K562 (cell line): ENCODE measurements at regions not wholly inside any gene's neighbourhood (a gene's known extent, or its start where the extent isn't known, plus 50 kb on each side); places are given as distances from the start of the nearest gene placed in this dataset.

ENCODE experiments used
- ATAC-seq: fragments of 200-7000 bp; cut with Tn5 transposase; 3 replicates; pipeline ENCODE4 v1.9.1; 2020; ENCODE audit warnings: moderate library complexity
- BruUV-seq: library from RNA; stranded (reverse); fragments of 400-500 nt; replicated peaks from 2 replicates; lab custom pipeline; 2021; lab: Mats Ljungman, UMichigan
- CTCF ChIA-PET: fragments of 300-600 bp; formaldehyde crosslinking; extraction: SDS; loops from one replicate; lab custom pipeline; 2021; ENCODE audit warnings: low intra/inter-chr PET ratio; lab: Yijun Ruan, JAX
- POLR2A ChIA-PET: fragments of 300-600, 350-650 bp; sonication (Branson Sonifier 250); formaldehyde crosslinking; extraction: SDS; loops from one replicate; lab custom pipeline; 2021; ENCODE audit warnings: antibody characterized with exemption, inconsistent platforms; lab: Yijun Ruan, JAX
- DNase-seq, 4 experiments: peaks; one replicate each; pipeline versions ENCODE4 v3.0.0 to v3.0.0-alpha.2; 2011 to 2018; ENCODE audit warnings: low spot score in 3 of 4, mixed read lengths in 3 of 4; ENCODE audit errors: extremely low read depth in 1 of 4
- FAIRE-seq: peaks from 2 replicates; lab custom pipeline; 2011; peaks lifted over from hg19 to GRCh38; lab: Jason Lieb, UNC
- H2AFZ ChIP-seq: 2 replicates; pipeline ENCODE4 v1.6.0; 2011; ENCODE audit warnings: low read depth, low read length, control low read depth, inconsistent platforms
- H3K27ac ChIP-seq: fragments of 200-600 bp; 3 replicates; pipeline ENCODE4 v1.8.0; 2011; ENCODE audit warnings: low read depth, mild to moderate bottlenecking, control low read depth, inconsistent platforms, low read length, moderate library complexity, mixed read lengths; ENCODE audit errors: extremely low read depth
- H3K27me3 ChIP-seq, 2 experiments: fragments of 300-600 bp in 1 of 2; 2 replicates in 1 of 2; 3 replicates in 1 of 2; pipeline versions ENCODE4 v1.6.0 to v1.8.0; 2011; ENCODE audit warnings: inconsistent platforms in 2 of 2, low read length in 2 of 2, mild to moderate bottlenecking in 1 of 2, mixed read lengths in 1 of 2, moderate library complexity in 1 of 2; ENCODE audit not compliant: control insufficient read depth in 2 of 2, insufficient read depth in 2 of 2
- H3K36me3 ChIP-seq: fragments of 300-600 bp; 3 replicates; pipeline ENCODE4 v1.8.0; 2011; ENCODE audit warnings: mild to moderate bottlenecking, low read length, inconsistent platforms; ENCODE audit not compliant: control insufficient read depth, insufficient read depth
- H3K4me1 ChIP-seq, 2 experiments: fragments of 200-600 bp in 1 of 2; replicated peaks in 1 of 2; 2 replicates in 1 of 2; 3 replicates in 1 of 2; pipeline versions ENCODE4 v1.5.1 to v1.8.0; 2011; ENCODE audit warnings: inconsistent platforms in 2 of 2, low read length in 2 of 2, mild to moderate bottlenecking in 1 of 2, mixed read lengths in 1 of 2, moderate library complexity in 1 of 2; ENCODE audit not compliant: control insufficient read depth in 2 of 2, insufficient read depth in 2 of 2
- H3K4me2 ChIP-seq: 2 replicates; pipeline ENCODE4 v1.6.1; 2011; ENCODE audit warnings: low read length, control low read depth, inconsistent platforms, mixed read lengths; ENCODE audit not compliant: insufficient read depth
- H3K4me3 ChIP-seq: fragments of 200-600 bp; sonication (generic), shearing (Covaris generic); 2 replicates; pipeline ENCODE4 v1.5.1; 2016; ENCODE audit warnings: control low read depth, inconsistent platforms
- H3K79me2 ChIP-seq: fragments of 200-600 bp; 3 replicates; pipeline ENCODE4 v1.8.0; 2011; ENCODE audit warnings: low read length, inconsistent platforms; ENCODE audit not compliant: control insufficient read depth, insufficient read depth
- H3K9ac ChIP-seq, 2 experiments: 2 replicates each; pipeline versions ENCODE4 v1.6.0 to v1.6.1; 2011; ENCODE audit warnings: low read depth in 2 of 2, low read length in 2 of 2, control low read depth in 1 of 2, inconsistent platforms in 1 of 2, mild to moderate bottlenecking in 1 of 2, mixed read lengths in 1 of 2; ENCODE audit not compliant: insufficient read depth in 1 of 2
- H3K9me1 ChIP-seq: one replicate; pipeline ENCODE4 v1.6.0; 2011; ENCODE audit warnings: inconsistent platforms, mild to moderate bottlenecking, low read length, moderate library complexity; ENCODE audit not compliant: control insufficient read depth, insufficient read depth
- H3K9me3 ChIP-seq: replicated peaks from 2 replicates; pipeline ENCODE4 v1.5.1; 2011; ENCODE audit warnings: low read depth, low read length, inconsistent platforms; ENCODE audit not compliant: control insufficient read depth, insufficient read depth
- H4K20me1 ChIP-seq: replicated peaks from 2 replicates; pipeline ENCODE4 v1.6.1; 2011; ENCODE audit warnings: low read length, inconsistent platforms, mixed read lengths; ENCODE audit not compliant: control insufficient read depth, insufficient read depth
- DDX20 ChIP-seq: fragments of 450-650 bp; IDR thresholded peaks from 2 replicates; pipeline ENCODE4 v1.6.1; 2016; ENCODE audit warnings: missing genetic modification characterization, low read depth, mild to moderate bottlenecking, missing compliant biosample characterization, moderate library complexity
- MTA3 ChIP-seq: fragments of 450-650 bp; formaldehyde crosslinking; IDR thresholded peaks from 2 replicates; pipeline ENCODE4 v1.6.1; 2017; ENCODE audit warnings: mild to moderate bottlenecking, borderline replicate concordance
- SP1 ChIP-seq: sonication (generic); formaldehyde crosslinking; IDR thresholded peaks from 2 replicates; pipeline ENCODE4 v1.8.1; 2022; ENCODE audit warnings: mild to moderate bottlenecking, missing genetic modification reagents
- ZBTB11 ChIP-seq, 3 experiments: fragments of 200-800 bp in 1 of 3; fragments of 250-450 bp in 1 of 3; fragments of 450-650 bp in 1 of 3; sonication (Bioruptor Pico) in 1 of 3; sonication (Bioruptor generic) in 1 of 3; formaldehyde crosslinking in 1 of 3; IDR thresholded peaks; 2 replicates each; pipeline versions ENCODE4 v1.6.1 to v1.8.0; 2016 to 2022; ENCODE audit warnings: mild to moderate bottlenecking in 2 of 3, missing genetic modification characterization in 2 of 3, missing compliant biosample characterization in 1 of 3, moderate library complexity in 1 of 3
- ZNF707 ChIP-seq: fragments of 250-450 bp; sonication (Bioruptor Pico); conservative IDR thresholded peaks from 2 replicates; pipeline ENCODE4 v1.8.0; 2022; ENCODE audit warnings: inconsistent platforms, mild to moderate bottlenecking, moderate library complexity
- ZNF766 ChIP-seq: fragments of 200-800 bp; sonication (Bioruptor generic); conservative IDR thresholded peaks from 2 replicates; pipeline ENCODE4 v1.6.1; 2016; ENCODE audit warnings: missing genetic modification characterization, missing compliant biosample characterization
- ZSCAN29 ChIP-seq: fragments of 450-650 bp; IDR thresholded peaks from 2 replicates; pipeline ENCODE4 v1.6.1; 2017
- WGBS: fragments of 100-300 bp; shearing (Covaris generic); methylation state at CpG from one replicate; pipeline ENCODE4 v1.1.6; 2016; ENCODE audit warnings: low coverage, mixed read lengths; ENCODE audit not compliant: insufficient coverage; ENCODE audit errors: missing lambda C conversion rate; 5-methylcytosine and 5-hydroxymethylcytosine counted together
- in situ Hi-C: fragments of 300-500 bp; cut with MboI; formaldehyde crosslinking; loops from 4 replicates; pipeline ENCODE4 v1.15.0; 2018; ENCODE audit warnings: inconsistent platforms, mixed read lengths
- intact Hi-C: fragments of 100-400 bp; cut with micrococcal nuclease; formaldehyde crosslinking; loops from 2 replicates; pipeline ENCODE4 v1.14.2; 2022

GRCh38 chr2:105597011-105597805, 147.5 kb upstream of the NCK2 start:
- H3K9me1 ChIP-seq: no peaks in the 10 kb centered on the region
- H3K4me3 ChIP-seq: no peak overlapping the region
- H4K20me1 ChIP-seq: no peaks in the 10 kb centered on the region
- POLR2A ChIA-PET: interaction anchor here (1.0 kb wide), 1 partner anchor 7 kb away, joined by 4 read pairs; no protein-coding TSS in a partner anchor
- H3K27me3 ChIP-seq: no peaks in the 10 kb centered on the region
- no peak overlapping the region for H3K4me2 ChIP-seq
- H3K4me1 ChIP-seq: peaks cover 18 to 37% of the 10 kb centered on the region in 2 experiments; a peak in 4 of 5 replicates
- no peaks in the 10 kb centered on the region for H3K36me3 ChIP-seq
- FAIRE-seq: no peak
- intact Hi-C loops: no loop called here
- DNase-seq: no peak
- no peak for ATAC-seq
- TF ChIP-seq DDX20 (tag) (no peak), ZNF707 (CRISPR knock-in tag) (no peak), ZNF766 (0 out of 2 replicates have a peak, but pooled peaks have one; percentile 29), ZSCAN29 (no peak), MTA3 (no peak), ZBTB11 (CRISPR knock-in tag; IDR thresholded peaks at IDR 0.05) (0 out of 6 replicates have a peak, but pooled peaks of 1 of the 3 experiments have one; percentile 12), SP1 (CRISPR knock-in tag) (no peak)
- CTCF ChIA-PET: no interaction called here
- peak overlapping the region in 1 of 2 experiments; percentile 4; a peak in 1 of 4 replicates for H3K9ac ChIP-seq
- H3K79me2 ChIP-seq: no peaks in the 10 kb centered on the region
- BruUV-seq: no TSS peak
- peak overlapping the region; percentile 29 for H2AFZ ChIP-seq
- in situ Hi-C loops: no loop called here
- no peaks in the 10 kb centered on the region for H3K9me3 ChIP-seq
- WGBS: 70% methylated on average over 15 of the region's 15 CpGs
- no peak overlapping the region for H3K27ac ChIP-seq
